SU-DHL-6 (cell line): ENCODE measurements at regions not wholly inside any gene's neighbourhood (a gene's known extent, or its start where the extent isn't known, plus 50 kb on each side); places are given as distances from the start of the nearest gene placed in this dataset.
"Not testable (repeated sequence)": the region's sequence is repeated elsewhere in the genome, so short reads cannot be mapped to it uniquely, and the experiment has no call there.

Experiments
- EZH2phosphoT487 ChIP-seq: fragments of 200-600 bp; sonication (generic), shearing (Covaris generic); conservative IDR thresholded peaks from 2 replicates; pipeline ENCODE4 v1.6.1; 2018; ENCODE audit warnings: mild to moderate bottlenecking, antibody characterized with exemption, low read length, moderate library complexity, mixed read lengths
- TF ChIP-seq, protein P1 (sequence below): fragments of 200-600 bp; sonication (generic); IDR thresholded peaks from one replicate; pipeline ENCODE4 v1.5.1; 2017; ENCODE audit warnings: antibody characterized with exemption, mild to moderate bottlenecking, low read length, moderate library complexity; ENCODE audit not compliant: insufficient read depth, poor library complexity, severe bottlenecking

GRCh38 chr15:77934516-77934915 lies 143.0 kb downstream of the TBC1D2B start:
- TF ChIP-seq, protein P1, sequence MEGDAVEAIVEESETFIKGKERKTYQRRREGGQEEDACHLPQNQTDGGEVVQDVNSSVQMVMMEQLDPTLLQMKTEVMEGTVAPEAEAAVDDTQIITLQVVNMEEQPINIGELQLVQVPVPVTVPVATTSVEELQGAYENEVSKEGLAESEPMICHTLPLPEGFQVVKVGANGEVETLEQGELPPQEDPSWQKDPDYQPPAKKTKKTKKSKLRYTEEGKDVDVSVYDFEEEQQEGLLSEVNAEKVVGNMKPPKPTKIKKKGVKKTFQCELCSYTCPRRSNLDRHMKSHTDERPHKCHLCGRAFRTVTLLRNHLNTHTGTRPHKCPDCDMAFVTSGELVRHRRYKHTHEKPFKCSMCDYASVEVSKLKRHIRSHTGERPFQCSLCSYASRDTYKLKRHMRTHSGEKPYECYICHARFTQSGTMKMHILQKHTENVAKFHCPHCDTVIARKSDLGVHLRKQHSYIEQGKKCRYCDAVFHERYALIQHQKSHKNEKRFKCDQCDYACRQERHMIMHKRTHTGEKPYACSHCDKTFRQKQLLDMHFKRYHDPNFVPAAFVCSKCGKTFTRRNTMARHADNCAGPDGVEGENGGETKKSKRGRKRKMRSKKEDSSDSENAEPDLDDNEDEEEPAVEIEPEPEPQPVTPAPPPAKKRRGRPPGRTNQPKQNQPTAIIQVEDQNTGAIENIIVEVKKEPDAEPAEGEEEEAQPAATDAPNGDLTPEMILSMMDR, result not testable (repeated sequence)
- TF ChIP-seq EZH2phosphoT487, result not testable (repeated sequence)
